ENCODE measurements at regions not wholly inside any gene's neighbourhood (a gene's known extent, or its start where the extent isn't known, plus 50 kb on each side); places are given as distances from the start of the nearest gene placed in this dataset.
A peak's percentile ranks its signal among the peaks of the same experiment; 100 is the strongest.

GRCh38 chr2:238638982-238639628 is 208.8 kb upstream of the TWIST2 start:
- no peak for DNase-seq

GRCh38 chr2:238640486-238640885 is 207.4 kb upstream of the TWIST2 start:
- DNase-seq, result no peak

DNA sequence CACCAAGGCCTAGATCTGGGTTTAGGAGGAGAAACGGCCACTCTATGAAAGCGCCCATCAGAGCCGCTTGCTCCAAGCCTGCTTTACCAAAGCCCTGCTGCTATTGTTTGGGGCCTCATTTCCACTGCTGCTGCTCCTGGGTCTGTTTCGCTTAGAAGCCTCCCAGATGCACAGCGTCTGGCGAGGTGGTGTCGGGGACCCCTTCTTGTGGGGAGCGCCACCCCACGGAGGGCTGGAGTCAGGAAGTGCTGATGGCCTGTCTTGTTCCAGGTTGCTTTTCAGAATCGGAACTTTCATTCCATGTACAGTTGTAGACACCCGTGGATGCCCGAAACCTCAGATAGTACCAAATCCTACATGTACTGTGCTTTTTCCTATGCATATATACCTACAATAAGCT is 204.9 kb upstream of the TWIST2 start:
- DNase-seq, result no peak

GRCh38 chr2:238643400-238643907 is 204.4 kb upstream of the TWIST2 start:
- DNase-seq, result no peak

DNA sequence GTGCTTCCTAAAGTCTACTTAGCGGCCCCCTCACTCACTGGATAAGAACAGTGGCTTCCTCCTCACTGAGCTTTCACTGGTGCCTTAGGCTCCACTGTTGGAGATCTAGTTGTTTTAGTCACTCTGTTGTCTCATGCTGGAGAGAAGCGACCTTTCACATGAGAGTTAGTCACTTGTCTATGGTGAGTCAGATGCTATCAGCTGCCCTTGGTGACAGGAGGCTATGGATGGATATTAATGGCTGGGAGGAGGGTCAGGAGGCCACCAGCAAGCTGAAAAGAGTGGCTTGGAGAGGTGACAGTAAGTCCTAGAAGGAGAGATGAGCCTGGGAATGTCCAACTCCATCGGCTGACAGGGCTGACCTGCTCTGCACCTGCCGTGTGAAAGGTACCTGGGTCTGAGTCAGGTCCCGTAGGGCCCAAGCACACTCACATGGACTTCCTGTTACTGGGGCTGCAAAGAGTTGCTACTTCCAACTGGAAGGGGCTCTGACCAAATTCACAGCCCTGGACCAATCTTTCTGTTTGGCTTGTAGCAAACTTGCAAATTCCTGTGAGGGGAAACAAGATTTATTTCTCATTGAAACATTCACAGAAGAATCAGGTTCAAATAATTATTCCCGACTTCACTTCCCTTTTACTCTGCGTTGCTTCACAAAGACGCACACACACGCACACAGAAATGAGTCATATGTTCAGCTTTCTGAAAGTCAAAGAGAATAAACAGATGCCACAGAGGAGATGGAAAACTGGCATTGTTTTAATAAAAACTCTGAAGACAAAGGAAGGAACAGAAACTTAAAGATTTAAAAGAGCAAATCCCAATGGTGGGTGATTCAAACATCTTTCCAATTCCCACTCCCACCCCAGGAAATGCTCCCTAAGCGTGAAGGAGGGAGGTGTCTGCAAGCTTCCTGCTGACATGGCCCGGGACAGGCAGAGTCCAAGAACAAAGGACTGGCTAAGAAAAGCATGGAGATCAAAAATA is 203.5 kb upstream of the TWIST2 start:
- peak; percentile 2 for DNase-seq

GRCh38 chr2:238645095-238645494 is 202.8 kb upstream of the TWIST2 start:
- DNase-seq, result no peak

- no peak for DNase-seq
Measured at GRCh38 chr2:238645716-238646115, 202.2 kb upstream of the TWIST2 start.

DNA sequence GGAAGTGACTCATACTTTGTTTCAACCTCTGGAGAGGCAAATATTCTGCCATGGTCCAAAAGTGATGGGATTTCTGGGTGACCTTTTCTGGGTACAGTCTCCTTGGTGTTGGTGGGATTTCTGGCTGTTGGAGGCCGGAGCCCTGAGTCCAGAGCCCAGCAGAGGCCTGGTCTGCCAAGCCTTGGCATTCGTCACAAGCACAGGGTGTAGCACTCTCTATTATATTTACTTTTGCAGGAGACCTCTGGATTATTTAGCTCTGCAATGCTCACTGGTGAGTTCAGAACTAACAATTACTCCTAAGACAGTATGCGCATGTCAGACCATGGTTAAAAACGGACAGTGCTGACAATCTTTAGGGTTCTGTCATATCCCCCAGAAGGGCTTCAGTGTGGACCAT is 201.6 kb upstream of the TWIST2 start:
- DNase-seq, result no peak

DNA sequence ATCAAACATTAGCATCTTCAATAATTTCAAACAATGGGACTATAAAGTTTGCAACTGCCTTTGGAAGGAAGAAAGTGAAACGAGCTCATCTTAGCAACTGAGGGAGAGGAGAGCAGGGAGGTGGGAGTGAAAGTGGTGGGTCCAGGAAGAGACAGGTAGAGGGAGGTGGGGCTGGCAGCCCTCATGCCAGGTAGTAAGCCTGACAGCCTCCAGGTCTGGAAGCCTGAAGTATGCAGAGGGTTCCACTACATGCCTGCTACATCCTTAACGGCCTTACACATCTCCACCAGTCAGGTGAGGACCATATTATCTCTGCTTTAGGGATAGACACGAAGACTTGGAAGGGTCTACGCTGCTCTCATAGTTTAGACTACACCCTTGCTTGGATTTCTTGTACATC is 201.1 kb upstream of the TWIST2 start:
- no peak for DNase-seq

DNA sequence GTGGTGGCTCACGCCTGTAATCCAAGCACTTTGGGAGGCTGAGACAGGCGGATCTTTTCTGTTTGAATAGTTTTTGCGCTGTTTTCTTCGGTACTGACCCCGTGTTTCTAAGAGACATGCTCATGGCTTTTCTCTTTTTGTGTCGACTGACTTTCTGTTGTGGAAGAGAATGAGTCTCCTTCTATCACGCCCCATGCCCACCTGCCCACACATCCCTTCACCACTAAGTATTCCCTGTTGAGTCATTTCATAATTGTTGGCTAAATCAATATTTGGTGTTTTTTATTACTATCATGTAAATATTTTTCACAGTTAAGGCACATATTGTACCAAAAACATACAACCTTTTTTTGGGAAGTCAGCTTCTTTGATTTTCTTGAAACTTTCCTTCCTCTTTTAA is 198.8 kb upstream of the TWIST2 start:
- DNase-seq, result no peak

DNA sequence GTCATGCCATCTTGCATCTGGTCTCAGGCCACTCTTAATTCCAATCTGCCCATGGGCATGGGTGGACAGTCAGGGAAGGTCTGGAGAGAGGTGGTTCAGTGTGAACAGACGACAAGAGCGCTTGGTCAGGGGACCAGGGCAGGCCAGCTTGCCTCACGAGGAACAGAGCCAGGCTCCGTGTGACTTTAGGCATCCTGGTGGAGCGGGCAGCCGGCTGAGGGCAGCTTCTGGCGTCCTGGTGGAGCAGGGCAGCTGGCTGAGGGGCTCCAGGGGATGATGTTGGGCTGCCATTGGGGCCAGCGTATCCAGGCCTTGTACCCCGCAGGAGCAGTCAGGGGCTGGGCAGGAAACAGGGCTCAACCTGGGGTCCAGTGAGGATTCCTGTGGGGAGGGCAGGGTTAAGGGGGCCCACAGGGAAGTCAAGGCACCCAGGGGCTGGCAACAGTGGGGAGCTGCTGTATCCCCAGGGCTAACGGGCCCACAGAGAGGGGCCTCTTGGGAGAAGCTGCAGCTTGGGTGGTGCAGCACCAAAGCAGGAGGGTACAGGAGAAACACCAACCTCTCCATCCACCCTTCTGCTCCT is 197.9 kb upstream of the TWIST2 start:
- no peak for DNase-seq

DNA sequence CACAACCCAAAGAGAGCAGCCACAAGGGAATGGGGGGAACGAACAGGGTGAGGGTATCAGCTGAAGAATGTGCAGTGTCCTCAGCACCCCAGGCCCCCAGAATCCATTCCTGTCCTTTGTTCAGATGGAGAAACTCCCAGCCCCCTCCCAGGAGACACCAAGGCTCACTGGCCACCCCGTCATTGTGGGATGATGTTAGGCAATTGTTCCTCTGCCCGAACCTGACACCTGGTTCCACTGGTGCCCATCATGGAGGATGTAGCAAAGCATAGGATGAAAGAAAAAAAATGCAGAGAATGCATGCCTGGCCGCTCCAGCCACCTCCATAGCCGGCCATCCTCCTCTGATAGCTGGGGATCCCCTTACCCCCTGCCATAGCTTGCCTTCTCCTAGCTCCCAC is 197.3 kb upstream of the TWIST2 start:
- DNase-seq, result no peak

DNA sequence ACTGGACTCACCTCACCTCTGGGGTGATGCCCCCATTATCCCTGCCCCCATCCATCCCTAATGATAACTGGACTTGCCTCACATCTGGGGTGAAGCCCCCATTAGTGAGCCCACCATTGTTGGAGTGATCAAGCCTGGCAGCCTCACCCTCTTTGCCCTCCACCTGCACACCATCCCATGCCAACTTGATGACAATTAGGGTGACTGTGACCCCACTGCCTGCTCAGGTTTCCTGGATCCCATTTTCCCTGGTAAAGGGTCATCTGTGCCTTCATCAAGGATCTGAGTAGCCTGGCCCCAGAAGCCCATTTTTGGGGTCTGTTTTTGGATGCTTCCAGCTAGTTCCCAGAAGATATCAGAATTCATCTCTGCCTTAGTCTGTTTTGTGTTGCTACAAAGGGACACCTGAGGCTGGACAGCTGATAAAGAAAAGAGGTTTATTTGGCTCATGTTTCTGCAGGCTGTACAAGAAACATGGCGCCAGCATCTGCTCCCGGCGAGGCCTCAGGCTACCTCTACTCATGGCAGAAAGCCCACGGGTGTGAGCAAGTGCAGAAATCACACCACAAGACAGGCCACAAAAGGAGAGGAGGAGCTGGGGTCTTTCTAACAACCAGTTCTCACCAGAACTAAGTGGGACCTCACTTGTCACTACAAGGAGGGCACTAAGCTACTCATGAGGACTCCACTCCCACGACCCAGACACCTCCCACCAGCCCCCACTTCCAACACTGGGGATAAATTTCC is 196.4 kb upstream of the TWIST2 start:
- no peak for DNase-seq

DNA sequence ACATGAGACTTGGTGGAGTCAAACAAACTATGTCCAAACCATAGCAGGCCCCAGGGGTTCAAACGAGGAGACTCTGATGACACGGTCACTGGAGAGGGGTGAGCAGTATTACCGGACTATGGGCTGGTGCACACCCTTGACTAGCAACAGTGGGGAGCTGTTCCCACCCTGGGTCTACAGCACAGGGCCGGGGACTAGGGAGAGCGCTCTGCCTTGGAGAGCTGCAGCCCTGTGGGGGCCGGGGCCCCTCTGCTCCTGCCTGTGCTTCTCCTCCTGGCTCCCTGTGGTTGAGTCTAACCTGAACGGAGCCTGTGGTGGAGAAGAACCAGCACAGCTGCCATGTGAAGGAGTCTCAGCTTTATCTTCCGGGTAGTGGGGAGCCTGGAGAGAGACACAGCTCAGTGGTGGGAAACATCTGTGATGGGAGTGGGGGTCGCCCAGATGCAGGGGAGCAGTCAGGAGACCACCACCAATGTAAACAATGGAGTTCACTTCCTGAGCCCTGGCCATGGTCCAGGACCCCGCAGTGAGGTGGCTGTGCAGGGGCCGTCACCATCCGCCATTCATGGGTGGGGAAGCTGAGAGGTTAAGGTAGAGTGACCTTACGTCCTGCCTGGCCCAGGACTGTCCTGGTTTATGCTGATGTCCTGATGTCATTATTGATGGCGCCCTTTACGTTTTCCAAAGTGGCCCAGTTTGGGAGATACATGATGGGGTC is 195.7 kb upstream of the TWIST2 start:
- no peak for DNase-seq

GRCh38 chr2:238652771-238653157 is 195.1 kb upstream of the TWIST2 start:
- DNase-seq, result no peak

- no peak for DNase-seq
Measured at GRCh38 chr2:238653431-238654109, 194.3 kb upstream of the TWIST2 start.

- no peak for DNase-seq
Measured at GRCh38 chr2:238654479-238655197, 193.2 kb upstream of the TWIST2 start.

DNA sequence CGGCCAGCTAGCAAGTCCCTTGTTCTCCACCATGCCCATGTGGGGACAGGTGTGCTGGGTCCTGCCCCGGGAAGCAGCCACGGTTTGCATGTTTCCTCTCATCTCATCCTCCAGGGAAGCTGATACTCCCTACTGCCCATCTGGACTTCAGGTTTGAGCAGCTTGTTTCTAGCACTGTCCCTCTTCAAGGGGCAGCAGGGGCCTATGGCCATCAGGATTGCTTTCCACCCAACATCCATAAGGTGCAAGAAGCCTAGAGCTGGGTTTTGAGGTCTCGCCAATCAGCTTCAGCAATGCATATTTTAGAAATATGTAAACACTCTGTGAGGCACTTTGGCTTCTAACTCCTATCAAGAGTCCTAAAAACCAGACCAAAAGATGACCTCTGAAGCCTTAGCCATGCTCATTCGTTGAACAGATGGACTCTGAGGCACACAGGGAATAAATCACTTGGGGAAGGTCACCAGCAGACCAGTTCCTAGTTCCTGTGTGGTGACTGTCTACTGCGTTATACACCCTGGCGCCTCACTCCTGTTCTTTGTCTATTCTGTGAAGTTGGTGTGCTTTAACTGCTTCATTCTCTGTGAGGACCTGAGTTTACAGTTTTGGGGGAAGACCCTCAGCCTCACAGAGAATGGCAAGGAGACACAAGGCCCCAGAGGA is 192.6 kb upstream of the TWIST2 start:
- no peak for DNase-seq

GRCh38 chr2:238655974-238656722 is 191.7 kb upstream of the TWIST2 start:
- DNase-seq, result no peak
